A549 (cell line): ENCODE measurements at regions not wholly inside any gene's neighbourhood (a gene's known extent, or its start where the extent isn't known, plus 50 kb on each side); places are given as distances from the start of the nearest gene placed in this dataset.

Experiments
- EP300 ChIP-seq, 2 experiments: fragments of >200 bp; sonication (Bioruptor Twin); formaldehyde crosslinking; IDR thresholded peaks; 2 replicates in 1 of 2; 3 replicates in 1 of 2; pipeline ENCODE4 v1.6.1; 2016 to 2017
- JUN ChIP-seq, 2 experiments: fragments of >200 bp; sonication (Bioruptor Twin); formaldehyde crosslinking; IDR thresholded peaks; 2 replicates in 1 of 2; 3 replicates in 1 of 2; pipeline ENCODE4 v1.6.1; 2016 to 2017
- MAZ ChIP-seq: fragments of 150-350 bp; IDR thresholded peaks from 2 replicates; pipeline ENCODE4 v1.6.1; 2014; ENCODE audit warnings: antibody characterized with exemption, low read depth, low read length, borderline replicate concordance
- SMC3 ChIP-seq: fragments of >200 bp; sonication (Bioruptor Twin); formaldehyde crosslinking; IDR thresholded peaks from 3 replicates; pipeline ENCODE4 v1.6.1; 2018; ENCODE audit warnings: inconsistent platforms
- TF ChIP-seq, protein P1 (sequence below): fragments of >200 bp; sonication (Bioruptor Twin); formaldehyde crosslinking; IDR thresholded peaks from 3 replicates; pipeline ENCODE4 v1.5.1; 2016

- TF ChIP-seq EP300 (IDR thresholded peaks at IDR 0.05), result no peak
- TF ChIP-seq, protein P1, sequence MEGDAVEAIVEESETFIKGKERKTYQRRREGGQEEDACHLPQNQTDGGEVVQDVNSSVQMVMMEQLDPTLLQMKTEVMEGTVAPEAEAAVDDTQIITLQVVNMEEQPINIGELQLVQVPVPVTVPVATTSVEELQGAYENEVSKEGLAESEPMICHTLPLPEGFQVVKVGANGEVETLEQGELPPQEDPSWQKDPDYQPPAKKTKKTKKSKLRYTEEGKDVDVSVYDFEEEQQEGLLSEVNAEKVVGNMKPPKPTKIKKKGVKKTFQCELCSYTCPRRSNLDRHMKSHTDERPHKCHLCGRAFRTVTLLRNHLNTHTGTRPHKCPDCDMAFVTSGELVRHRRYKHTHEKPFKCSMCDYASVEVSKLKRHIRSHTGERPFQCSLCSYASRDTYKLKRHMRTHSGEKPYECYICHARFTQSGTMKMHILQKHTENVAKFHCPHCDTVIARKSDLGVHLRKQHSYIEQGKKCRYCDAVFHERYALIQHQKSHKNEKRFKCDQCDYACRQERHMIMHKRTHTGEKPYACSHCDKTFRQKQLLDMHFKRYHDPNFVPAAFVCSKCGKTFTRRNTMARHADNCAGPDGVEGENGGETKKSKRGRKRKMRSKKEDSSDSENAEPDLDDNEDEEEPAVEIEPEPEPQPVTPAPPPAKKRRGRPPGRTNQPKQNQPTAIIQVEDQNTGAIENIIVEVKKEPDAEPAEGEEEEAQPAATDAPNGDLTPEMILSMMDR, result no peak
- no peak for TF ChIP-seq SMC3
- TF ChIP-seq JUN (IDR thresholded peaks at IDR 0.05), result no peak
- TF ChIP-seq MAZ, result no peak
These were observed 163.3 kb downstream of the NRIP1 start for GRCh38 chr21:14901482-14901958.
